ENCODE measurements at regions not wholly inside any gene's neighbourhood (a gene's known extent, or its start where the extent isn't known, plus 50 kb on each side); places are given as distances from the start of the nearest gene placed in this dataset.

- TF ChIP-seq CTCF (IDR thresholded peaks at IDR 0.05; ENCODE audit: poor library complexity) (no peak), EZH2 (IDR thresholded peaks at IDR 0.05; ENCODE audit: borderline replicate concordance) (no peak)
Measured at GRCh38 chr18:57286949-57287348, 65.4 kb upstream of the ST8SIA3 start.

Measured in hepatocyte (in vitro differentiated cells).